Coronary artery (tissue), 2 donors: ENCODE measurements at regions not wholly inside any gene's neighbourhood (a gene's known extent, or its start where the extent isn't known, plus 50 kb on each side); places are given as distances from the start of the nearest gene placed in this dataset.

ENCODE experiments used
- DNase-seq: peaks from one replicate; pipeline ENCODE4 v3.0.0-alpha.2; 2017; ENCODE audit warnings: low spot score
- H3K27ac ChIP-seq, 2 donors: fragments of 200-600 bp; sonication (generic); one replicate each; pipeline ENCODE4 v1.5.1; 2016 to 2019
- H3K4me3 ChIP-seq: fragments of 200-600 bp; sonication (generic); 2 replicates; pipeline ENCODE4 v1.5.1; 2016; ENCODE audit warnings: mild to moderate bottlenecking, moderate library complexity
- CTCF ChIP-seq: fragments of 200-600 bp; sonication (generic); IDR thresholded peaks from one replicate; pipeline ENCODE4 v1.5.1; 2019; ENCODE audit warnings: antibody characterized with exemption

GRCh38 chr20:3312940-3313682 is 74.1 kb upstream of the SLC4A11 start:
- DNase-seq: no peak
- peak overlapping the region in 1 of 2 donors; percentile 42 for H3K27ac ChIP-seq

GRCh38 chr20:3311623-3312022 is 72.6 kb upstream of the SLC4A11 start:
- Histone ChIP-seq H3K4me3 (no peak overlapping the region), H3K27ac (no peak overlapping the region)
- DNase-seq: no peak
- no peak for TF ChIP-seq CTCF

More at GRCh38 chr20:3312940-3313682, 74.1 kb upstream of the SLC4A11 start:
- H3K4me3 ChIP-seq: no peak overlapping the region
- no peak for TF ChIP-seq CTCF

GRCh38 chr20:3309226-3309625 is 70.2 kb upstream of the SLC4A11 start:
- Histone ChIP-seq H3K4me3 (no peak overlapping the region), H3K27ac (no peak overlapping the region)
- no peak for TF ChIP-seq CTCF
- DNase-seq: no peak

- H3K4me3 ChIP-seq: no peak overlapping the region
- peak overlapping the region in 1 of 2 donors; percentile 56 for H3K27ac ChIP-seq
- no peak for TF ChIP-seq CTCF
- DNase-seq: no peak
These were observed 68.7 kb upstream of the SLC4A11 start for GRCh38 chr20:3307725-3308124.

GRCh38 chr20:3307078-3307477 is 68.1 kb upstream of the SLC4A11 start:
- no peak for TF ChIP-seq CTCF
- DNase-seq: no peak
- peak overlapping the region in 1 of 2 donors; percentile 56 for H3K27ac ChIP-seq

GRCh38 chr20:3306068-3306467 is 67.1 kb upstream of the SLC4A11 start:
- TF ChIP-seq CTCF: no peak
- H3K4me3 ChIP-seq: no peak overlapping the region
- no peak overlapping the region for H3K27ac ChIP-seq
- no peak for DNase-seq

More at GRCh38 chr20:3307078-3307477, 68.1 kb upstream of the SLC4A11 start:
- no peak overlapping the region for H3K4me3 ChIP-seq

- Histone ChIP-seq H3K27ac (no peak overlapping the region), H3K4me3 (no peak overlapping the region)
- no peak for TF ChIP-seq CTCF
- no peak for DNase-seq
These were observed 65.5 kb upstream of the SLC4A11 start for GRCh38 chr20:3304456-3304855.
